ENCODE measurements at regions not wholly inside any gene's neighbourhood (a gene's known extent, or its start where the extent isn't known, plus 50 kb on each side); places are given as distances from the start of the nearest gene placed in this dataset.

GRCh38 chr9:80790764-80791163 lies 898.6 kb downstream of the TLE1 start:
- DNase-seq (no peak), ATAC-seq (no peak)
- intact Hi-C loops (cut with DNase I), result no loop called here
- Histone ChIP-seq H3K4me3 (no peak overlapping the region), H3K27me3 (ENCODE audit: insufficient read depth in 3 of 3, low read length in 2 of 3) (no peaks in the 10 kb centered on the region), H3K4me1 (no peaks in the 10 kb centered on the region), H3K36me3 (ENCODE audit: insufficient read depth in 1 of 2, low read depth in 1 of 2) (no peaks in the 10 kb centered on the region), H3K27ac (no peak overlapping the region), H3K9me3 (no peaks in the 10 kb centered on the region)
- no peak for TF ChIP-seq CTCF (IDR thresholded peaks at IDR 0.05)

DNA sequence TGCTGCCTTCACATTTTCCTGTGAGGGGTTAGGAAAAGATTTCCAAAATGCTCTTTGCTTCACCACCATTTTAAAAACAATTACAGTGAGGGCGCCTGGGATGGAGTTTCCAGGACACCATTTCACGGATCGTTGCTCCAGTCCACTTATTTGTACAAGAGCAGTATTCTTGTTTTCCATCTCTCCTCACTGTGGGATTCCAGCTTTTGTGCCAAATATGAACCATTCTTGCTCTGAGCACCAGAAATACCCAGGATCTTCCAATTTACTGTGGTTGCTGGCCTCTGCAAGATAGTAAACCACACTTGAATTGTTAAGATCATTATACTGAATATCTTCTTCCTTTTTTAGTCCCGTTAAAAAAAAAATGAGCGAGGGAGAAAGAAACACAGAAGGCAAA lies 899.5 kb downstream of the TLE1 start:
- DNase-seq (no peak), ATAC-seq (no peak)
- TF ChIP-seq CTCF (IDR thresholded peaks at IDR 0.05), result no peak
- H3K27me3 ChIP-seq (ENCODE audit: insufficient read depth in 3 of 3, low read length in 2 of 3), result no peaks in the 10 kb centered on the region
- WGBS, 3 donors, result 77 to 87% (median 80%) methylated on average over 5 of the region's 5 CpGs
- no peak overlapping the region for H3K27ac ChIP-seq
- no peaks in the 10 kb centered on the region for H3K4me1 ChIP-seq
- no peak overlapping the region for H3K4me3 ChIP-seq
- H3K9me3 ChIP-seq, result no peaks in the 10 kb centered on the region
- intact Hi-C loops (cut with DNase I), result no loop called here
- H3K36me3 ChIP-seq (ENCODE audit: insufficient read depth in 1 of 2, low read depth in 1 of 2), result no peaks in the 10 kb centered on the region

DNA sequence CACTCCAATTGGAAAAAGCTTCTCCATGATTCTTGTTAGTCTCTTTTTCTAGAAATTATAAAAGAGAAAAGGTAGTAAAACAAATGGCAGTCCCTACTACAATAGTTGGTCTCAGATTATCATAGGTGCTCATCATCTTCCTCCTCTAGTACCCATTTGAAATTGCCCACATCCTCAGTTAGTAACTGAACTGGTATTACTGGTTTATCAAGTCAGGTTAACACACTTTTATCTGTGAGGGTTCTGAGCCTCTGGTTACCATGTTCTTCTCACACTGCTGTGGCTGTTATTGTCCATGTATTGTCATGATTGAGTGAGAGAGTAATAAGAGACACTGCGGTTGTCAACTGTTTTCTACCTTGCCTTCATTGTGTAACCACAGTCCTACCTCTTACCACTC lies 901.7 kb downstream of the TLE1 start:
- TF ChIP-seq CTCF (IDR thresholded peaks at IDR 0.05), result no peak
- intact Hi-C loops (cut with DNase I), result no loop called here
- WGBS, 3 donors, result 91 to 100% (median 100%) methylated on average over 1 of the region's 1 CpG

GRCh38 chr9:80784647-80785046 lies 904.7 kb downstream of the TLE1 start:
- intact Hi-C loops (cut with DNase I), result no loop called here
- ATAC-seq, result no peak

More for the DNA sequence above, 901.7 kb downstream of the TLE1 start:
- no peaks in the 10 kb centered on the region for H3K36me3 ChIP-seq (ENCODE audit: insufficient read depth in 1 of 2, low read depth in 1 of 2)
- no peak overlapping the region for H3K27ac ChIP-seq
- H3K4me3 ChIP-seq, result no peak overlapping the region
- ATAC-seq (no peak), DNase-seq (no peak)
- no peaks in the 10 kb centered on the region for H3K27me3 ChIP-seq (ENCODE audit: insufficient read depth in 3 of 3, low read length in 2 of 3)
- no peaks in the 10 kb centered on the region for H3K4me1 ChIP-seq
- no peaks in the 10 kb centered on the region for H3K9me3 ChIP-seq

More at GRCh38 chr9:80784647-80785046, 904.7 kb downstream of the TLE1 start:
- H3K4me3 ChIP-seq, result no peak overlapping the region
- no peak for TF ChIP-seq CTCF (IDR thresholded peaks at IDR 0.05)
- H3K9me3 ChIP-seq, result no peaks in the 10 kb centered on the region
- DNase-seq, result no peak
- no peaks in the 10 kb centered on the region for H3K36me3 ChIP-seq (ENCODE audit: insufficient read depth in 1 of 2, low read depth in 1 of 2)
- H3K27me3 ChIP-seq (ENCODE audit: insufficient read depth in 3 of 3, low read length in 2 of 3), result no peaks in the 10 kb centered on the region
- no peak overlapping the region for H3K27ac ChIP-seq
- no peaks in the 10 kb centered on the region for H3K4me1 ChIP-seq
